Caco-2 (cell line): ENCODE measurements at regions not wholly inside any gene's neighbourhood (a gene's known extent, or its start where the extent isn't known, plus 50 kb on each side); places are given as distances from the start of the nearest gene placed in this dataset.

Experiments used
- BruUV-seq: library from RNA; stranded (reverse); fragments of 400-500 nt; replicated peaks from 2 replicates; lab custom pipeline; 2021; lab: Mats Ljungman, UMichigan
- CTCF ChIA-PET: fragments of 300-600 bp; sonication (Branson Sonifier 250); formaldehyde crosslinking; loops from one replicate; lab custom pipeline; 2022; ENCODE audit warnings: antibody characterized with exemption; lab: Charles Lee
- POLR2A ChIA-PET: fragments of 300-600 bp; sonication (Branson Sonifier 250); formaldehyde crosslinking; loops from one replicate; lab custom pipeline; 2022; ENCODE audit warnings: antibody characterized with exemption; lab: Charles Lee
- DNase-seq, 2 experiments: peaks; one replicate each; pipeline versions ENCODE4 v3.0.0 to v3.0.0-alpha.2; 2020 to 2022
- H3K27me3 ChIP-seq: replicated peaks from 2 replicates; pipeline ENCODE4 v1.6.0; 2011; ENCODE audit warnings: low read length; ENCODE audit not compliant: control insufficient read depth, insufficient read depth
- H3K36me3 ChIP-seq: 2 replicates; pipeline ENCODE4 v1.5.1; 2011; ENCODE audit warnings: low read length; ENCODE audit not compliant: control insufficient read depth, insufficient read depth
- H3K4me1 ChIP-seq: fragments of 250-450 bp; sonication (Bioruptor Pico); 2 replicates; pipeline ENCODE4 v1.5.1; 2020; ENCODE audit warnings: mild to moderate bottlenecking
- H3K4me3 ChIP-seq: 2 replicates; pipeline ENCODE4 v1.5.1; 2011; ENCODE audit warnings: low read depth, mild to moderate bottlenecking, control low read depth, low read length
- H3K9me3 ChIP-seq: fragments of 250-450 bp; sonication (Bioruptor Pico); 2 replicates; pipeline ENCODE4 v1.5.1; 2020; ENCODE audit warnings: mild to moderate bottlenecking, moderate library complexity
- H3K27ac Mint-ChIP-seq: one replicate; pipeline ENCODE4 v1.8.0; 2022; ENCODE audit warnings: mixed read lengths; ENCODE audit not compliant: unreplicated experiment
- H3K27me3 Mint-ChIP-seq: one replicate; pipeline ENCODE4 v1.8.0; 2022; ENCODE audit warnings: mixed read lengths; ENCODE audit not compliant: insufficient read depth, unreplicated experiment
- H3K36me3 Mint-ChIP-seq: one replicate; pipeline ENCODE4 v1.8.0; 2022; ENCODE audit warnings: mild to moderate bottlenecking, mixed read lengths; ENCODE audit not compliant: insufficient read depth, unreplicated experiment
- H3K4me1 Mint-ChIP-seq: one replicate; pipeline ENCODE4 v1.8.0; 2022; ENCODE audit warnings: low read depth, mixed read lengths; ENCODE audit not compliant: unreplicated experiment
- H3K4me3 Mint-ChIP-seq: one replicate; pipeline ENCODE4 v1.8.0; 2022; ENCODE audit warnings: mild to moderate bottlenecking, moderate library complexity, mixed read lengths; ENCODE audit not compliant: unreplicated experiment
- H3K9me3 Mint-ChIP-seq: one replicate; pipeline ENCODE4 v1.8.0; 2022; ENCODE audit warnings: mixed read lengths; ENCODE audit not compliant: unreplicated experiment
- intact Hi-C: fragments of 100-400 bp; cut with micrococcal nuclease; formaldehyde crosslinking; loops from one replicate; pipeline ENCODE4 v1.10.0; 2022; ENCODE audit not compliant: unreplicated experiment
- TF ChIP-seq, protein P1 (sequence below), 2 experiments: fragments of 200-600 bp in 1 of 2; IDR thresholded peaks; 1 replicate in 1 of 2; 2 replicates in 1 of 2; pipeline versions ENCODE4 v1.5.1 to v1.8.0; 2011 to 2022; ENCODE audit warnings: antibody characterized with exemption in 1 of 2, control low read depth in 1 of 2, inconsistent platforms in 1 of 2, low read depth in 1 of 2, low read length in 1 of 2, mild to moderate bottlenecking in 1 of 2, moderate library complexity in 1 of 2; ENCODE audit not compliant: insufficient read depth in 1 of 2, severe bottlenecking in 1 of 2, unreplicated experiment in 1 of 2

DNA sequence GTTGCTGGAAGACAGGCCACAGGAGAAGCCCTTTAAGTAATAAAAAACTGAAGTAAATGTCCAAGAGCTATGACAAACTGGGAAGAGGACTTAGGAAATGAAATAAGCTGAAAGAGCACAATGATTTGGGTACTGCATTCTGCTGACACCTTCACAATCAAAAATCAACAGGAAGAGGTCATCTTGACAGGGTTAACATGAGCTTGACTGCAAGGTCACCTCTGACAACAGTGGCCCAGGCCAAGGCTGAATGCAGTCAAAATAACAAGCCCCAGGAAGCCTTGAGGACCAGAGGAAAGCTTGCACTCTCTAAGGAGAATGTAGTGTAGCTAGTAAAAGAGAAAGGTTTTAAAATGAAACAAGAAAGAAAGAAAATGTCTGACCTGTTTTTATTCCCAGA is 179.3 kb downstream of the SEC16B start:
- H3K4me3 Mint-ChIP-seq = no peak overlapping the region
- CTCF ChIA-PET = no interaction called here
- no peak overlapping the region for H3K4me3 ChIP-seq

DNA sequence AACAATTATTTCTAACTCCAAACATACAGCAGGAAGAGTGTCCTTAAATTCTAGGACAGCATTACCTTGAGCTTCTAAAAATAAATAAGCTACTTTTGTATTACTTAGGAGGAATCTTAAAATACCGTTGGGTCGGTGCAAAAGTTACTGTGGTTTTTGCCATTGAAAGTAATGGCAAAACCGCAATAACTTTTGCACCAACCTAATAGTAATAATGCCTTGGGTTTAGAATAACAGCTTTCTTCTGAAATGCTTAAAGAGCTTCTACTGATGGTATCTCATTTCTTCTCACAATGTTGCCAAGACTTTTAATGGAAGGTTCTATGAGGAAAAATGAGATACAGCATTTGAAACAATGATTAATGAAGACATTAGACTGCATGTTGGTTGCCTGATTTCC is 179.9 kb downstream of the SEC16B start:
- H3K27ac Mint-ChIP-seq = no peak overlapping the region
- CTCF ChIA-PET = no interaction called here
- H3K36me3 Mint-ChIP-seq = no peaks in the 10 kb centered on the region
- no peaks in the 10 kb centered on the region for H3K4me1 Mint-ChIP-seq
- Histone ChIP-seq H3K36me3 (no peaks in the 10 kb centered on the region), H3K4me3 (no peak overlapping the region), H3K27me3 (no peaks in the 10 kb centered on the region), H3K4me1 (no peaks in the 10 kb centered on the region), H3K9me3 (no peaks in the 10 kb centered on the region)
- BruUV-seq = no TSS peak
- peaks cover 8% of the 10 kb centered on the region for H3K9me3 Mint-ChIP-seq
- peaks cover 19% of the 10 kb centered on the region for H3K27me3 Mint-ChIP-seq
- intact Hi-C loops = no loop called here
- DNase-seq = no peak
- POLR2A ChIA-PET = no interaction called here
- H3K4me3 Mint-ChIP-seq = no peak overlapping the region
- TF ChIP-seq, protein P1, sequence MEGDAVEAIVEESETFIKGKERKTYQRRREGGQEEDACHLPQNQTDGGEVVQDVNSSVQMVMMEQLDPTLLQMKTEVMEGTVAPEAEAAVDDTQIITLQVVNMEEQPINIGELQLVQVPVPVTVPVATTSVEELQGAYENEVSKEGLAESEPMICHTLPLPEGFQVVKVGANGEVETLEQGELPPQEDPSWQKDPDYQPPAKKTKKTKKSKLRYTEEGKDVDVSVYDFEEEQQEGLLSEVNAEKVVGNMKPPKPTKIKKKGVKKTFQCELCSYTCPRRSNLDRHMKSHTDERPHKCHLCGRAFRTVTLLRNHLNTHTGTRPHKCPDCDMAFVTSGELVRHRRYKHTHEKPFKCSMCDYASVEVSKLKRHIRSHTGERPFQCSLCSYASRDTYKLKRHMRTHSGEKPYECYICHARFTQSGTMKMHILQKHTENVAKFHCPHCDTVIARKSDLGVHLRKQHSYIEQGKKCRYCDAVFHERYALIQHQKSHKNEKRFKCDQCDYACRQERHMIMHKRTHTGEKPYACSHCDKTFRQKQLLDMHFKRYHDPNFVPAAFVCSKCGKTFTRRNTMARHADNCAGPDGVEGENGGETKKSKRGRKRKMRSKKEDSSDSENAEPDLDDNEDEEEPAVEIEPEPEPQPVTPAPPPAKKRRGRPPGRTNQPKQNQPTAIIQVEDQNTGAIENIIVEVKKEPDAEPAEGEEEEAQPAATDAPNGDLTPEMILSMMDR (IDR thresholded peaks at IDR 0.05; ENCODE audit: insufficient read depth in 1 of 2, low read depth in 1 of 2, low read length in 1 of 2, severe bottlenecking in 1 of 2, unreplicated experiment in 1 of 2) = no peak

More for the DNA sequence above, 179.3 kb downstream of the SEC16B start:
- POLR2A ChIA-PET = no interaction called here
- Mint-ChIP-seq H3K27ac (no peak overlapping the region), H3K9me3 (peaks cover 8% of the 10 kb centered on the region), H3K36me3 (no peaks in the 10 kb centered on the region), H3K4me1 (no peaks in the 10 kb centered on the region), H3K27me3 (peaks cover 19% of the 10 kb centered on the region)
- BruUV-seq = no TSS peak
- no peaks in the 10 kb centered on the region for H3K4me1 ChIP-seq
- H3K9me3 ChIP-seq = no peaks in the 10 kb centered on the region
- intact Hi-C loops = no loop called here
- TF ChIP-seq, protein P1 (IDR thresholded peaks at IDR 0.05; ENCODE audit: insufficient read depth in 1 of 2, low read depth in 1 of 2, low read length in 1 of 2, severe bottlenecking in 1 of 2, unreplicated experiment in 1 of 2) = no peak
- H3K36me3 ChIP-seq = no peaks in the 10 kb centered on the region
- H3K27me3 ChIP-seq = no peaks in the 10 kb centered on the region
- no peak for DNase-seq

DNA sequence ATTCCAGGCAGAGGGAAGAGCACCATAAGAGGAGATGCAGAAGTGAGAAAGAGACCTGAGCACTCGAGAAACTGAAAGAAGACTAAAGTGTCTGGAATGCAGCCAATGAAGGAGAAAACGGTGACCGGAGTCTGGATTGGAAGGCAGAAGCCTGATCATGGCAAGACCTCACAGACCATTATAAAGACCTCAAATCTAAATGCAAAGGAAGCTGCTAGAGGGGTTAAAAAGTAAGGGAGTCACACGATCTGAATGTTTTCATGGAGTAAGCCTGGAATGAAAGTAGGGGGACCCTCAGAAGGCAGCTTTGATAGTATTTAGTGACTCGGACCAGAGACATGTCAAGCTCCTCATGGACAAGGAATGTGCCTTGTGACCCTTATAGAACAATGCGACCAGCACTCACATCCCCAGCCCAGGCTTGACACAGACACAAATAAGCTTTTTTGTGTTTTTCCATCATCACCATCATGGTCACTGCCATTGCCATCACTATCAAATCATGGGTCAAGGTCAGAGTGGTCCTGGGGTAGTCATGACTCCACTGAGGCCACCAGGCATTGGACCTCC is 183.6 kb downstream of the SEC16B start:
- TF ChIP-seq, protein P1 (IDR thresholded peaks at IDR 0.05; ENCODE audit: insufficient read depth in 1 of 2, low read depth in 1 of 2, low read length in 1 of 2, severe bottlenecking in 1 of 2, unreplicated experiment in 1 of 2) = no peak
- Mint-ChIP-seq H3K9me3 (no peaks in the 10 kb centered on the region), H3K27ac (no peak overlapping the region), H3K27me3 (peaks cover 21% of the 10 kb centered on the region), H3K36me3 (no peaks in the 10 kb centered on the region), H3K4me3 (no peak overlapping the region), H3K4me1 (no peaks in the 10 kb centered on the region)
- no TSS peak for BruUV-seq
- Histone ChIP-seq H3K36me3 (no peaks in the 10 kb centered on the region), H3K9me3 (no peaks in the 10 kb centered on the region), H3K4me3 (no peak overlapping the region), H3K4me1 (no peaks in the 10 kb centered on the region), H3K27me3 (no peaks in the 10 kb centered on the region; the same call in 1 of the 2 replicates)
- ChIA-PET POLR2A (no interaction called here), CTCF (no interaction called here)
- no peak for DNase-seq
- intact Hi-C loops = no loop called here
